ENCODE measurements at regions not wholly inside any gene's neighbourhood (a gene's known extent, or its start where the extent isn't known, plus 50 kb on each side); places are given as distances from the start of the nearest gene placed in this dataset.
A peak's percentile ranks its signal among the peaks of the same experiment; 100 is the strongest.

DNA sequence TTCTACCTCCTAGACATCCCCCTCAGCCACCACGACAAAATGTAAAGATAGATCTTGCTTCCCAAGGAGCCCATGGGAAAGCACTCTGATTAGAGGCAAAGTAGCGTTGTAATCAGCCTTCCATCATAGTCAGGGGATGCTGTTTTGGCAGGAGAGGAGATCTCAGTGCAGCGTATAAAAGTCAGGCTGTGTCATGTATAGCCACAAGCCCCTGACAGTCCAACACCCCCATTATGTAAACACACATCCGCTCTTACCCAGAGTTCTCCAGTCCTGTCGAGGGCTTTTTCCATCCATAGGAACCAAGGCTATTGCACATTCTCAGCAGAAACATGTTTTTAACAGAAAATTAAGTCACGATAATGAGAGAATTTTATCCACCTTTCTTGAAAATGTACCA, 156.3 kb downstream of the CYSLTR2 start:
- H3K27me3 ChIP-seq (replicated peaks): no peaks in the 10 kb centered on the region
- no peak overlapping the region for H3K4me3 ChIP-seq (ENCODE audit: low read depth, low read length)
- H3K27ac ChIP-seq: no peak overlapping the region
- no peak for DNase-seq
- in situ Hi-C loops (cut with HindIII; ENCODE audit: low pct_ligation_motif_present, low sequenced_read_pairs): no loop called here
- no peak for TF ChIP-seq CTCF (IDR thresholded peaks at IDR 0.05; ENCODE audit: low read depth, low read length, missing control alignments)
- no peaks in the 10 kb centered on the region for H3K36me3 ChIP-seq (replicated peaks)

DNA sequence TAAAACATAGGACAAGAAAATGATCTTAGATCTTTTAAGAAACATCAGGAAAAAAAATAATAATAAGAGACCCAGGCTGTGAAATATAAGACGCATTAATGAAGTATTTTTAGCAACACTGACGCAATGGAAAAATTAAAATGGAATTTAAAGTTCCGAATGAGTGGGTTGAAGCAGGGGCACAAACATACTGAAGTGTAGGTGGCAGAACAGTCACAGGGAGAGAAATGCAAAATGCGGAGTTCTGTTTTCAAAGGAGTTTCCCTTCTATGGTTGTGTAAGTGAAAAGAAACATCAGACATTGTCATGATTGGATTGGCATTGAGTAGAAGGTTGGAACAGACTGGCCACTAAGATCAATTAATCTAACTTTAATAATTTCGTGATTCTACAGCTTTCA, 159.8 kb downstream of the CYSLTR2 start:
- Histone ChIP-seq H3K27me3 (replicated peaks) (no peaks in the 10 kb centered on the region), H3K27ac (no peak overlapping the region), H3K36me3 (replicated peaks) (no peaks in the 10 kb centered on the region), H3K4me3 (ENCODE audit: low read depth, low read length) (no peak overlapping the region)
- TF ChIP-seq CTCF (IDR thresholded peaks at IDR 0.05; ENCODE audit: low read depth, low read length, missing control alignments): no peak
- in situ Hi-C loops (cut with HindIII; ENCODE audit: low pct_ligation_motif_present, low sequenced_read_pairs): no loop called here
- DNase-seq: no peak

- DNase-seq: no peak
- Histone ChIP-seq H3K27ac (no peak overlapping the region), H3K27me3 (replicated peaks) (no peaks in the 10 kb centered on the region), H3K36me3 (replicated peaks) (no peaks in the 10 kb centered on the region), H3K4me3 (ENCODE audit: low read depth, low read length) (no peak overlapping the region)
- in situ Hi-C loops (cut with HindIII; ENCODE audit: low pct_ligation_motif_present, low sequenced_read_pairs): no loop called here
- no peak for TF ChIP-seq CTCF (IDR thresholded peaks at IDR 0.05; ENCODE audit: low read depth, low read length, missing control alignments)
Measured at GRCh38 chr13:48816700-48817099, 159.0 kb upstream of the FNDC3A start.

DNA sequence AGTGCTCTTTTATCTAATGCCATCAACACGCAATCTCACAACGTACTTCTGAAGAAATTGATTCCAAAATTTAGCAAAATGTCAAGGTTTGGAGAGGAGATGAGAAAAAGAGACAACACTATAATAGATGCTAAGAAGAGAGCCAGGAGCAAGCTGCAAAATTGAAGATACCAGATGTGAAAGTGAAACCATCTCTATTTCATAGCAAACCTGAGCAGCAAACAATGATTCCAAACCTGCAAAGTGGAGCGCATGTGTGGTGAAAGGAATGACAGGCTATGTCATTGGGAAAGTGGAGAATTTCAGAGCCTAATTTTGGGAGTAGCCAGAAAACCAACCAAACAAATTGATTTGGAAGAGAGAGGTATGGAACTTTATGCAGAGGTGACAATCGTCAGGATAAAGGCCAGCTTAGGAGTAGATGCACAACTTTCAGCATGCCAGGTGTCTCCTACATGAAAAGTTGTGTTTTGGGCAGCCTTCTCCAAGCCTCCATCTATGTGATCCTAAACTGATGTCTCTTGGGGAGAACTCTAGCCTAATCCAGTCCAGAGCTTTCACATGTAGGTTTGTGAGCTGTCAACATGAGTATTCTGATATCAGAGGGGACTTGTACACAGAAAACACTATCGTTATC, 158.4 kb upstream of the FNDC3A start:
- no peak for TF ChIP-seq CTCF (IDR thresholded peaks at IDR 0.05; ENCODE audit: low read depth, low read length, missing control alignments)
- Histone ChIP-seq H3K27me3 (replicated peaks) (no peaks in the 10 kb centered on the region), H3K4me3 (ENCODE audit: low read depth, low read length) (no peak overlapping the region), H3K27ac (no peak overlapping the region), H3K36me3 (replicated peaks) (no peaks in the 10 kb centered on the region)
- in situ Hi-C loops (cut with HindIII; ENCODE audit: low pct_ligation_motif_present, low sequenced_read_pairs): no loop called here
- no peak for DNase-seq

GRCh38 chr13:48818495-48819356, 157.0 kb upstream of the FNDC3A start:
- DNase-seq: peak; percentile 72
- Histone ChIP-seq H3K4me3 (ENCODE audit: low read depth, low read length) (no peak overlapping the region), H3K36me3 (replicated peaks) (no peaks in the 10 kb centered on the region), H3K27me3 (replicated peaks) (no peaks in the 10 kb centered on the region), H3K27ac (peak overlapping the region; percentile 83)
- in situ Hi-C loops (cut with HindIII; ENCODE audit: low pct_ligation_motif_present, low sequenced_read_pairs): no loop called here
- TF ChIP-seq CTCF (IDR thresholded peaks at IDR 0.05; ENCODE audit: low read depth, low read length, missing control alignments): no peak
